Loucy (cell line): ENCODE measurements at regions not wholly inside any gene's neighbourhood (a gene's known extent, or its start where the extent isn't known, plus 50 kb on each side); places are given as distances from the start of the nearest gene placed in this dataset.

ENCODE experiments used
- H2AFZ ChIP-seq: fragments of 200-600 bp; sonication (generic); 2 replicates; pipeline ENCODE4 v1.6.0; 2016; ENCODE audit warnings: antibody characterized with exemption, mild to moderate bottlenecking, low read length, moderate library complexity
- H3F3A ChIP-seq: fragments of 200-600 bp; 2 replicates; pipeline ENCODE4 v1.6.0; 2016; ENCODE audit warnings: antibody characterized with exemption, low read depth, mild to moderate bottlenecking
- H3K27me3 ChIP-seq: fragments of 200-600 bp; sonication (generic); 2 replicates; pipeline ENCODE4 v1.6.1; 2014; ENCODE audit warnings: low read length, mild to moderate bottlenecking; ENCODE audit not compliant: insufficient read depth, poor library complexity, severe bottlenecking
- H3K36me3 ChIP-seq: fragments of 200-600 bp; sonication (generic); 2 replicates; pipeline ENCODE4 v1.6.1; 2016; ENCODE audit warnings: low read length; ENCODE audit not compliant: insufficient read depth
- H3K4me1 ChIP-seq: fragments of 200-600 bp; sonication (generic); 2 replicates; pipeline ENCODE4 v1.5.1; 2014; ENCODE audit warnings: low read length, mild to moderate bottlenecking; ENCODE audit not compliant: insufficient read depth, poor library complexity, severe bottlenecking
- H3K4me2 ChIP-seq: fragments of 200-600 bp; sonication (generic); 2 replicates; pipeline ENCODE4 v1.6.0; 2014; ENCODE audit warnings: antibody characterized with exemption, low read length, low read depth, mild to moderate bottlenecking; ENCODE audit not compliant: poor library complexity, severe bottlenecking
- H3K4me3 ChIP-seq: fragments of 200-600 bp; sonication (generic); 2 replicates; pipeline ENCODE4 v1.5.1; 2014; ENCODE audit warnings: low read length, mild to moderate bottlenecking, mixed read lengths; ENCODE audit not compliant: poor library complexity, severe bottlenecking
- H3K79me2 ChIP-seq: fragments of 200-600 bp; sonication (generic); 2 replicates; pipeline ENCODE4 v1.6.1; 2014; ENCODE audit warnings: low read length; ENCODE audit not compliant: insufficient read depth
- H3K9ac ChIP-seq: fragments of 200-600 bp; sonication (generic); 2 replicates; pipeline ENCODE4 v1.6.0; 2014; ENCODE audit warnings: mild to moderate bottlenecking, low read depth, low read length, moderate library complexity; ENCODE audit not compliant: poor library complexity, severe bottlenecking
- H3K9me2 ChIP-seq: fragments of 200-600 bp; sonication (generic); replicated peaks from 2 replicates; pipeline ENCODE4 v1.6.1; 2016; ENCODE audit warnings: low read depth, low read length, mixed read lengths
- H3K9me3 ChIP-seq: fragments of 200-600 bp; sonication (generic); 2 replicates; pipeline ENCODE4 v1.6.1; 2014; ENCODE audit warnings: mild to moderate bottlenecking, antibody characterized with exemption, low read length, low read depth; ENCODE audit not compliant: insufficient read depth
- H4K20me1 ChIP-seq: fragments of 200-600 bp; sonication (generic); 2 replicates; pipeline ENCODE4 v1.6.0; 2014; ENCODE audit warnings: antibody characterized with exemption, low read length, mild to moderate bottlenecking; ENCODE audit not compliant: insufficient read depth, poor library complexity, severe bottlenecking
- EZH2phosphoT487 ChIP-seq: fragments of 200-600 bp; IDR thresholded peaks from 2 replicates; pipeline ENCODE4 v1.6.1; 2018; ENCODE audit warnings: antibody characterized with exemption, mild to moderate bottlenecking, moderate library complexity, borderline replicate concordance
- TF ChIP-seq, protein P1 (sequence below): fragments of 200-600 bp; sonication (generic); conservative IDR thresholded peaks from 2 replicates; pipeline ENCODE4 v1.5.1; 2014; ENCODE audit warnings: mild to moderate bottlenecking, antibody characterized with exemption, low read length

DNA sequence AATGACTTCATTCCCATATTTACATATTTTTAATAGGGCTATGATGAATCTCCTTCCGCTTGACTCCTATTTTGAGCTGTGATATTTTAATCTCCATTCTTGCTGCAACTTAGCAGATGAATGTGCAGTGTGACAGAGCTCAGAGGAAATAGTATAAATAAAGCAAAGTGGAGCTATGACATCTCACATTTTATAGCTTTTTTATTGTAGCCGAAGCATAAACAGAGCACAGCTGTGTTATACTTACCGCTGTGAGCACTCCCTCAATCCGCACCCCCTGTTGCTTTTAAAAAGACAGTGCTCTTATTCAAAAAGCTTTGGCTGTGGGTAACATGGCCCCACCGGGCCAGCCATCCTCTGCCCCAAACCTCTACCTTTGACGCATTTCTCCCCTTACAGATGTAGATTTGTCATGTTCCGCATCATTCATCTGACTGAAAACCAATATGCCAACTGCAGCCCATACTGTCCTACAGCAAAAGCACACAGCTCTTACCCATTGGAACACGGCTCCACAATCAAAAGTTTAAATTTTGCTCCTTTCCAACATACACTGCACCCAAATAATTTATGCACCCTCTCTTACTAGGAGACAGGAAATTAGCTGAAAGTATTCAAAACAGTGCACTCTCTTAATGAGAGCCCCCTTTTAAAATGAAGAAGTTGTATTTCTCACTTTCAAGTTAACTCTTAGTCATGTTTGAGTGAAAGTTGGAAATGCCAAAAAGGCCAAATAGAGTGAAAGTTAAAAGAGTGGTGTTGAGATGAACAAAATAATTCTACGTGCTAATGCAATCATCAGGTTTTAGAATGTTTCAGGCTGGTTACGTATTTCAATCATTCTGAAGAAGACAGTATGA lies 429.3 kb upstream of the SOX5 start:
- Histone ChIP-seq H3K36me3 (no peaks in the 10 kb centered on the region), H3F3A (no peaks in the 10 kb centered on the region), H3K4me1 (peaks cover 17% of the 10 kb centered on the region), H2AFZ (peak overlapping the region; percentile 3; the same call in 1 of the 2 replicates), H4K20me1 (no peaks in the 10 kb centered on the region), H3K27me3 (no peaks in the 10 kb centered on the region), H3K9ac (peak overlapping the region; percentile 9), H3K79me2 (no peaks in the 10 kb centered on the region), H3K4me2 (peak overlapping the region; percentile 63), H3K9me3 (no peaks in the 10 kb centered on the region), H3K9me2 (no peaks in the 10 kb centered on the region), H3K4me3 (peak overlapping the region; percentile 48)
- no peak for TF ChIP-seq EZH2phosphoT487
- TF ChIP-seq, protein P1, sequence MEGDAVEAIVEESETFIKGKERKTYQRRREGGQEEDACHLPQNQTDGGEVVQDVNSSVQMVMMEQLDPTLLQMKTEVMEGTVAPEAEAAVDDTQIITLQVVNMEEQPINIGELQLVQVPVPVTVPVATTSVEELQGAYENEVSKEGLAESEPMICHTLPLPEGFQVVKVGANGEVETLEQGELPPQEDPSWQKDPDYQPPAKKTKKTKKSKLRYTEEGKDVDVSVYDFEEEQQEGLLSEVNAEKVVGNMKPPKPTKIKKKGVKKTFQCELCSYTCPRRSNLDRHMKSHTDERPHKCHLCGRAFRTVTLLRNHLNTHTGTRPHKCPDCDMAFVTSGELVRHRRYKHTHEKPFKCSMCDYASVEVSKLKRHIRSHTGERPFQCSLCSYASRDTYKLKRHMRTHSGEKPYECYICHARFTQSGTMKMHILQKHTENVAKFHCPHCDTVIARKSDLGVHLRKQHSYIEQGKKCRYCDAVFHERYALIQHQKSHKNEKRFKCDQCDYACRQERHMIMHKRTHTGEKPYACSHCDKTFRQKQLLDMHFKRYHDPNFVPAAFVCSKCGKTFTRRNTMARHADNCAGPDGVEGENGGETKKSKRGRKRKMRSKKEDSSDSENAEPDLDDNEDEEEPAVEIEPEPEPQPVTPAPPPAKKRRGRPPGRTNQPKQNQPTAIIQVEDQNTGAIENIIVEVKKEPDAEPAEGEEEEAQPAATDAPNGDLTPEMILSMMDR: no peak

DNA sequence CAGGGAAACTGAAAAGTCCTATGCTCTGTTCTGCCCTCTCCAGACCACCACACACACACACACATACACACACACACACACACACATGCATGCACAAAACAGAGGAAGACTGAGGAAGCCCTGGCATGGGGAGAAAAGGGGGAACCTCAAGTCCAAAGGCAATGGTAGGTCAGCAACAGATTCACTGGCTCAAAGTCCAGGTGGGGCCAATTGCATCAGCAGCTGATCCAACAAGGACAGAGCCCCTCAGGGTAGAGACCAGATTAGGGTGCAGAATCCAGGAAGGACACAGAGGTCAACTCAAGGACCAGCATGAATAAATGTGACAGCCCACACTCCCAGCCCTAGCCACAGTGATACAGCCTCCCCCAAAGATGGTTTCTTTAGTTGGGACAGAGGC lies 425.0 kb upstream of the SOX5 start:
- no peak overlapping the region for H2AFZ ChIP-seq
- no peaks in the 10 kb centered on the region for H3K9me3 ChIP-seq
- no peak overlapping the region for H3K4me2 ChIP-seq
- no peaks in the 10 kb centered on the region for H3K9me2 ChIP-seq
- no peak overlapping the region for H3K9ac ChIP-seq
- no peaks in the 10 kb centered on the region for H4K20me1 ChIP-seq
- no peak overlapping the region for H3K4me3 ChIP-seq
- no peaks in the 10 kb centered on the region for H3F3A ChIP-seq
- H3K36me3 ChIP-seq: no peaks in the 10 kb centered on the region
- H3K27me3 ChIP-seq: no peaks in the 10 kb centered on the region
- H3K4me1 ChIP-seq: peaks cover 17% of the 10 kb centered on the region
- no peaks in the 10 kb centered on the region for H3K79me2 ChIP-seq
- TF ChIP-seq EZH2phosphoT487: no peak
- TF ChIP-seq, protein P1: no peak

DNA sequence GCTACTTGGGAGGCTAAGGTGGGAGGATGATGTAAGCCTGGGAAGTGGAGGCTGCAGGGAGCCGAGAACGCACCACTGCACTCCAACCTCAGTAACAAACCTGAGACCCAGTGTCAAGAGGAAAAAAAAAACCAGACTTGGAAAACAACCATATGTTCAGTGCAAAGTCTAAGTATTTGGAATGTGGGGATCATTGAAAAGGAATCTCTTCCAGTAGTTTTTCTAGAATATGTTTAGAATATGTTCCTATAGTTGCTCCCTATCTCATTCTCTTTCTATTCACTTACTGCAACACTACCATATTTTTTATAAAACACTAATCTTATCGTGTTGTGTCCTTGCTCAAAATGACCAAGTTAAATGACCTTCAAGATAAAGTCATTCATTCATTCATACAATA lies 423.5 kb upstream of the SOX5 start:
- no peaks in the 10 kb centered on the region for H3K36me3 ChIP-seq
- no peak overlapping the region for H3K4me3 ChIP-seq
- no peaks in the 10 kb centered on the region for H3F3A ChIP-seq
- H2AFZ ChIP-seq: no peak overlapping the region
- H3K9me3 ChIP-seq: no peaks in the 10 kb centered on the region
- TF ChIP-seq, protein P1: no peak
- TF ChIP-seq EZH2phosphoT487: no peak
- H3K4me2 ChIP-seq: no peak overlapping the region
- no peaks in the 10 kb centered on the region for H3K27me3 ChIP-seq
- H3K9ac ChIP-seq: no peak overlapping the region
- H4K20me1 ChIP-seq: no peaks in the 10 kb centered on the region
- H3K9me2 ChIP-seq: no peaks in the 10 kb centered on the region
- H3K79me2 ChIP-seq: no peaks in the 10 kb centered on the region
- H3K4me1 ChIP-seq: peaks cover 5% of the 10 kb centered on the region
